RWPE2 (cell line): ENCODE measurements at regions not wholly inside any gene's neighbourhood (a gene's known extent, or its start where the extent isn't known, plus 50 kb on each side); places are given as distances from the start of the nearest gene placed in this dataset.

Source experiments
- ATAC-seq: fragments of 200-7000 bp; cut with Tn5 transposase; 3 replicates; pipeline ENCODE4 v1.9.1; 2021; ENCODE audit warnings: low read depth
- DNase-seq: peaks from one replicate; pipeline ENCODE4 v3.0.0-alpha.2; 2020; ENCODE audit warnings: low spot score
- H3K27ac ChIP-seq: fragments of 450-650 bp; 2 replicates; pipeline ENCODE4 v1.5.1; 2017; ENCODE audit warnings: mild to moderate bottlenecking; ENCODE audit not compliant: poor library complexity, severe bottlenecking
- H3K27me3 ChIP-seq: fragments of 250-450 bp; sonication (Bioruptor Pico); 2 replicates; pipeline ENCODE4 v1.5.1; 2021; ENCODE audit warnings: mild to moderate bottlenecking, moderate library complexity; ENCODE audit not compliant: insufficient read depth, poor library complexity, severe bottlenecking
- H3K36me3 ChIP-seq: fragments of 250-450 bp; sonication (Bioruptor Pico); 2 replicates; pipeline ENCODE4 v1.5.1; 2020; ENCODE audit warnings: low read depth, mild to moderate bottlenecking, moderate library complexity
- H3K4me1 ChIP-seq: fragments of 250-450 bp; sonication (Bioruptor Pico); 2 replicates; pipeline ENCODE4 v1.5.1; 2021; ENCODE audit warnings: mild to moderate bottlenecking, moderate library complexity; ENCODE audit not compliant: insufficient read depth, poor library complexity, severe bottlenecking
- H3K4me3 ChIP-seq: fragments of 250-450 bp; sonication (Bioruptor Pico); 2 replicates; pipeline ENCODE4 v1.5.1; 2021; ENCODE audit warnings: mild to moderate bottlenecking, moderate library complexity; ENCODE audit not compliant: severe bottlenecking
- H3K9me3 ChIP-seq: fragments of 250-450 bp; sonication (Bioruptor Pico); 2 replicates; pipeline ENCODE4 v1.5.1; 2021; ENCODE audit warnings: mild to moderate bottlenecking, moderate library complexity; ENCODE audit not compliant: severe bottlenecking
- TF ChIP-seq, protein P1 (sequence below): fragments of 450-650 bp; IDR thresholded peaks from one replicate; pipeline ENCODE4 v1.5.1; 2017; ENCODE audit warnings: mild to moderate bottlenecking, moderate library complexity; ENCODE audit not compliant: poor library complexity, severe bottlenecking

DNA sequence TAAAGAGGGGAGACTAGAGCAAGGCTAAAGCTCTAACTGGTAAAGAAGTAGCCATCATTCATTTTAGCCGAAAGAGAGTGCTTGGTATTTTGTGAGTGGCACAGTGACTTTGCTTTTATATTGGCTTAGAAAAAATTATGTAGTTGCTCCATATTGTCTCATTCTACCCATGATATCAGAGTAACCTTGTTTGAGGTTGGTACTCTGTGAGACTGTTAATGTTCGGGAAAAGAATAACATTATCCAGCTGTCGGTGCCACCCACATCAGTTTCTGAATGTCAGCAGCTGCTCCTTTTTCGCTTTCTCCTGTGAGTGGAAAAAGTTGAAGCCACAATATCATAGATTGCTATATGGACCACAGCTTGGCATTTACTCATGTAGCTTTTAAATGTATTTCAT lies 376.4 kb upstream of the KCNN2 start:
- no peak overlapping the region for H3K4me3 ChIP-seq
- TF ChIP-seq, protein P1, sequence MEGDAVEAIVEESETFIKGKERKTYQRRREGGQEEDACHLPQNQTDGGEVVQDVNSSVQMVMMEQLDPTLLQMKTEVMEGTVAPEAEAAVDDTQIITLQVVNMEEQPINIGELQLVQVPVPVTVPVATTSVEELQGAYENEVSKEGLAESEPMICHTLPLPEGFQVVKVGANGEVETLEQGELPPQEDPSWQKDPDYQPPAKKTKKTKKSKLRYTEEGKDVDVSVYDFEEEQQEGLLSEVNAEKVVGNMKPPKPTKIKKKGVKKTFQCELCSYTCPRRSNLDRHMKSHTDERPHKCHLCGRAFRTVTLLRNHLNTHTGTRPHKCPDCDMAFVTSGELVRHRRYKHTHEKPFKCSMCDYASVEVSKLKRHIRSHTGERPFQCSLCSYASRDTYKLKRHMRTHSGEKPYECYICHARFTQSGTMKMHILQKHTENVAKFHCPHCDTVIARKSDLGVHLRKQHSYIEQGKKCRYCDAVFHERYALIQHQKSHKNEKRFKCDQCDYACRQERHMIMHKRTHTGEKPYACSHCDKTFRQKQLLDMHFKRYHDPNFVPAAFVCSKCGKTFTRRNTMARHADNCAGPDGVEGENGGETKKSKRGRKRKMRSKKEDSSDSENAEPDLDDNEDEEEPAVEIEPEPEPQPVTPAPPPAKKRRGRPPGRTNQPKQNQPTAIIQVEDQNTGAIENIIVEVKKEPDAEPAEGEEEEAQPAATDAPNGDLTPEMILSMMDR, result no peak
- no peaks in the 10 kb centered on the region for H3K36me3 ChIP-seq
- H3K9me3 ChIP-seq, result no peaks in the 10 kb centered on the region
- ATAC-seq (no peak), DNase-seq (no peak)
- H3K27ac ChIP-seq, result no peak overlapping the region
- peaks cover 16% of the 10 kb centered on the region for H3K27me3 ChIP-seq
- no peaks in the 10 kb centered on the region for H3K4me1 ChIP-seq

DNA sequence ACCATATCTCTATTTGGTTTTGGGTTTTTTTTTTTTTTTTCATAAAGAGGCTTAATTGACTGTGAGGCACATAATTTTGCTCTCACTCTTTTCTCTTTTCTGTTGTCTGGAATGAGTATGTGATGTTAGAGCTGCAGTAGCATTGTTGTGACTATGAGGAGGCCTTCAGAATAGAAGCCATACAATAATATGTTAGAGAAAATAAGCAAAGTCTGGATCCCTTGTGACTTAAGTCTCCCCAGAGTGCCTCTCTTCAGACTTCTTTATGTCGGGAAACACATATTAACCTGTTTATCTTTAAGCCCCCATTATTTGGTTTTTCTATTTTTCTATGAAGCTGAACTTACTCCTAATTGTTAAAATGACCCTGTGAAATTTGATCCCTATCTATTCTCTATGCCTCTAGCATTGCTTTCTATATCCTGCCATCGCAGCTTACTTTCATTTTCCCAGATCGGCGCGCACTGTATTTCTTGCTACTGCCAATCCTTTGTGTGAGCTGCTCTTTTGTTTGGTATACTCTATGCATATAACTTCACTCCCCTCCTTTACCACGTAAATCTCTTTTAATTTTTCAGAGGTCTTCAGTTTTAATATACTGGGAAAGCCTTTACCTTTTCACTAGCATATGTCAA lies 372.5 kb upstream of the KCNN2 start:
- DNase-seq, result no peak
- Histone ChIP-seq H3K4me1 (no peaks in the 10 kb centered on the region), H3K36me3 (no peaks in the 10 kb centered on the region), H3K4me3 (peak overlapping the region; percentile 20), H3K9me3 (no peaks in the 10 kb centered on the region), H3K27ac (no peak overlapping the region), H3K27me3 (peaks cover 11% of the 10 kb centered on the region)
- ATAC-seq, result peak; percentile 61
- TF ChIP-seq, protein P1, result no peak

DNA sequence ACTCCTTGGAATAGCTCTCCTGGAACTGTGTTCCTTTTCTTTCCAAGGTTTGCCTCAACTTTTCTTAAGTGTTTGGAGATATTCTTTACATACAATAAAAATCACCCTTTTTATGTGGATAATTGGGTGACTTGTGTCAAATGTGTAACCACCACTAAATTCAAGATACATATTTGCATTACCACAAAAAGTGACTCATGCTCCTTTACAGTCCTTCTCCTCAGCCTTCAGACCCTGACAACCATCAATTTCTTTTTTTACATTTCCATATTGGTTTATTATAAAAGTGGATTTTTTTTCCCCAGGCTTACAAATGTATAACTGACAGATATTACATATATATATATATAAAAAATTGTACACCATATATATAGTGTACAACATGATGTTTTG lies 372.0 kb upstream of the KCNN2 start:
- no peaks in the 10 kb centered on the region for H3K4me1 ChIP-seq
- peaks cover 6% of the 10 kb centered on the region for H3K27me3 ChIP-seq
- DNase-seq (no peak), ATAC-seq (peak; percentile 53; the same call in 2 of the 3 replicates)
- H3K4me3 ChIP-seq, result peak overlapping the region; percentile 20
- TF ChIP-seq, protein P1, result no peak
- no peaks in the 10 kb centered on the region for H3K9me3 ChIP-seq
- no peak overlapping the region for H3K27ac ChIP-seq
- no peaks in the 10 kb centered on the region for H3K36me3 ChIP-seq

DNA sequence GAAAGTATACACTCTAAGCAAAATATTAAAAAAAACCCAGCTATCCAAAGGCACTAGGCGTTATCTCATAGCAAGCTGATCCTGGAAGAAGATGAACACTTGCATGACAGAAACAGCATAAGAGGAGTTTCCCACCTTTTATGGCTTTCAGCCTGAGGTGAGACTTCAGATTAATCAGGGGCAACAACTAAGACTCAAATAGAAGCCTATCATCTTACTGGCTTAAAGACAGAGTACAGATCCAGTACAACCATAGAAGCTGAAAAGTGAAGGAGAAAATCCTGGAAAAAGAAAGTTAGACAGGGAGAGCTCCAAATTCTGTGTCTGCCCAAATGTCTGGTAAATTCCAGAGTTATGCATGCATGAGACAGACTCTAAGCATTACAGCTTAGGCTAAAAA lies 360.8 kb upstream of the KCNN2 start:
- ATAC-seq, result no peak
- no peak for DNase-seq

DNA sequence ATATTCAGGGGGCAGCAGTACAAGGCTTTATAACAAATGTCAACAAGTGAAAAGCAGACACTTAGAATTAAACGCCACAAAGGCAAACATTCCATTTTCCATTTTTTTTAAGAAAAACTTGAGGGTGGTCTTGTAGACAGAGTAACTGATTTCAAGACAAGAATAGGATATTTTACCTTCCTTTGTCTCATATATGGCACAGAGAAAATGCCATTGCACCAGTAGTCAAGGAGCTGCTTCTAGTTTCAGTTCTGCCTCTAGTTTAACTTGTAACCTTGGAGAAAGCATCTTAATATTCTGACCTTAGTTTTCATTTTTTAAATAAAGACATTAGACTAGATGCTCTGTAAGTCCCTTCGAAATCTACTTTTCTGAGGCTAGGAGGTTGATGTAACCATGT lies 355.3 kb upstream of the KCNN2 start:
- Histone ChIP-seq H3K9me3 (no peaks in the 10 kb centered on the region), H3K27ac (no peak overlapping the region), H3K36me3 (no peaks in the 10 kb centered on the region), H3K27me3 (peaks cover 7% of the 10 kb centered on the region), H3K4me3 (no peak overlapping the region), H3K4me1 (no peaks in the 10 kb centered on the region)
- ATAC-seq (no peak), DNase-seq (no peak)
- TF ChIP-seq, protein P1, result no peak

More for the DNA sequence above, 360.8 kb upstream of the KCNN2 start:
- no peaks in the 10 kb centered on the region for H3K9me3 ChIP-seq
- no peak overlapping the region for H3K4me3 ChIP-seq
- no peaks in the 10 kb centered on the region for H3K4me1 ChIP-seq
- no peak overlapping the region for H3K27ac ChIP-seq
- H3K27me3 ChIP-seq, result peaks cover 36% of the 10 kb centered on the region
- no peaks in the 10 kb centered on the region for H3K36me3 ChIP-seq
- TF ChIP-seq, protein P1, result no peak
